ENCODE measurements at regions not wholly inside any gene's neighbourhood (a gene's known extent, or its start where the extent isn't known, plus 50 kb on each side); places are given as distances from the start of the nearest gene placed in this dataset.

DNA sequence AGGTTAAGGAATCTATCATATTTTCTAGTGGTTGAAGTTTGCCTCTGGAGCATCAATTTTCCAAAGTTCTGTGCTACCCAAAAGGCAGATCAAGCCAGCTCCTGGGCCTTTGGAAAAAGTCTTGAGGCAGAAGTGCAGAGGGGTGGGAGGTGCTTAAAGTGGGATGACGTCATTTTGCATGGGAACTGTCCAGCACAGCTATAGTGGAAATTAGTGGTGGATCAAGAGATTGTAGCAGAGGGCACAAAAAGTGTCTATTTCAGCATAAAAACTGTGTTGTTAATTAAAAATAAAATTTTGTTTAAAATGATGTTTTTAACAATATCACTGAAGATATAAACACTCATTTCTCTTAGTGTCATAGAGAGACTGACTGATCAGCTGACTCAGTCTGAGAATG, 221.9 kb downstream of the LRRN1 start:
- WGBS, 4 donors = 0 to 23% (median 9%) methylated on average over 1 of the region's 1 CpG
- no peaks in the 10 kb centered on the region for H3K36me3 ChIP-seq (replicated peaks in 1 of 2)
- H3K27me3 ChIP-seq = no peaks in the 10 kb centered on the region
- TF ChIP-seq POLR2A (IDR thresholded peaks at IDR 0.05) = no peak
- H3K27ac ChIP-seq = no peak overlapping the region
- H3K4me3 ChIP-seq = no peak overlapping the region
- intact Hi-C loops (cut with DNase I) = no loop called here
- no peaks in the 10 kb centered on the region for H3K4me1 ChIP-seq (replicated peaks in 1 of 2)
- H3K9me3 ChIP-seq (replicated peaks in 1 of 3) = no peaks in the 10 kb centered on the region
- DNase-seq = no peak

DNA sequence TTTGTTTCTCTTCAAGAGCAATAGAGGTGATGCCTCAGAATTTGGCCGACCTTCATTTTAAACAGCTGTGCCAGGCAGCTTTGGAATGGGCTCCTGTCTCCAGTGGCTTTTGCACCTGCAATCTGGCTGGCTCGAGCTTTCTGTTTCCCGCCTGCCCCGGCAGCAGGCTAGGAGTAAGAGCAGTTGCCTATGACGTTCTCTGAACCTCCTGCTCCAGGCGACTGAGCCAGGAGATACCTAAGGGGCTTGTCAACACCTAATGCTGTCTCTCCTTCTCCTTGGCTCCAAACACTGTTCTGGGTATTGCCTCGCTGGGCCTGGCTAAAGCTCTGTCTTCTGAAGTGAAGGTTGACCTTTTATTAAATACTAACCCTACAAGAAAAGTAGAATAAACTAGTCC, 229.9 kb downstream of the LRRN1 start:
- DNase-seq = no peak
- Histone ChIP-seq H3K9me3 (replicated peaks in 1 of 3) (no peaks in the 10 kb centered on the region), H3K36me3 (replicated peaks in 1 of 2) (no peaks in the 10 kb centered on the region), H3K4me1 (replicated peaks in 1 of 2) (no peaks in the 10 kb centered on the region), H3K27ac (no peak overlapping the region), H3K27me3 (no peaks in the 10 kb centered on the region), H3K4me3 (no peak overlapping the region)
- 75 to 90% (median 87%) methylated on average over 7 of the region's 7 CpGs for WGBS, 4 donors
- intact Hi-C loops (cut with DNase I) = no loop called here
- TF ChIP-seq, protein P1, sequence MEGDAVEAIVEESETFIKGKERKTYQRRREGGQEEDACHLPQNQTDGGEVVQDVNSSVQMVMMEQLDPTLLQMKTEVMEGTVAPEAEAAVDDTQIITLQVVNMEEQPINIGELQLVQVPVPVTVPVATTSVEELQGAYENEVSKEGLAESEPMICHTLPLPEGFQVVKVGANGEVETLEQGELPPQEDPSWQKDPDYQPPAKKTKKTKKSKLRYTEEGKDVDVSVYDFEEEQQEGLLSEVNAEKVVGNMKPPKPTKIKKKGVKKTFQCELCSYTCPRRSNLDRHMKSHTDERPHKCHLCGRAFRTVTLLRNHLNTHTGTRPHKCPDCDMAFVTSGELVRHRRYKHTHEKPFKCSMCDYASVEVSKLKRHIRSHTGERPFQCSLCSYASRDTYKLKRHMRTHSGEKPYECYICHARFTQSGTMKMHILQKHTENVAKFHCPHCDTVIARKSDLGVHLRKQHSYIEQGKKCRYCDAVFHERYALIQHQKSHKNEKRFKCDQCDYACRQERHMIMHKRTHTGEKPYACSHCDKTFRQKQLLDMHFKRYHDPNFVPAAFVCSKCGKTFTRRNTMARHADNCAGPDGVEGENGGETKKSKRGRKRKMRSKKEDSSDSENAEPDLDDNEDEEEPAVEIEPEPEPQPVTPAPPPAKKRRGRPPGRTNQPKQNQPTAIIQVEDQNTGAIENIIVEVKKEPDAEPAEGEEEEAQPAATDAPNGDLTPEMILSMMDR (IDR thresholded peaks at IDR 0.05) = no peak
- no peak for TF ChIP-seq POLR2A (IDR thresholded peaks at IDR 0.05)

DNA sequence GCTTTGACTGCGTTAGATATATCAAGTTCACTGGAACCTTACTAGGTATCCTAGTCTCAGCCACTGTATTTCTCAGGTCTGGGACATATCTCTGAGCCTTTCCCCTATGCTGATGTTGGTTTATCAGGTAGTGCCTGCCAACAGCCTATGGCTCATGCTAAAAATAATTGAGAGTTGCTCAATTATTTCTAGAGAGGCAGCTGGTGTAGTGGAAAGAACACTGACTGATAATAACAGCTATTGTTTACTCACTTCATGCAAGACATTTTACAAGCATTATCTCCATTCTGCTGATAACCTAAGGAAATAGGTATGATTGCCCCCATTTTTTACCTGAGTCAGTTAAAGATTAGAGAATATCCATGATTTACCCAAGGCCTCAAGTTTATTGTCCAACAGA, 231.4 kb downstream of the LRRN1 start:
- 90 to 100% (median 96%) methylated on average over 1 of the region's 1 CpG for WGBS, 4 donors

DNA sequence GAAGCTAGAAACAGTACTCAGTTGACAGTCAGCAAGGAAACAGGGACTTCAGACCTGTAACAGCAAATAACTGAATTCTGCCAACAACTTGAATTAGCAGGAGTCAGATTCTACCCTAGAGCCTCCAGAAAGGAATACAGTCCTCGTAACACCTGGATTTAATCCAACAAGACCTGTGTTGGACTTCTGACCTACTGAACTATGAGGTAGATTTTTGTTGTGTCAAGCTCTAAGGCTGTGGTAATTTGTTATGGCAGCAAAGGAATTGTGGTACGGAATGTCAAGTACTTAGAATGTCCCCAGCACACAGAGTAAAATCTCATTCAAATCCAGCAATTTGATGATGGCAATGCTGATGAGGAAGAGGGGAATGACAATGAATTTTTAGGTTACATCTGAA, 234.1 kb downstream of the LRRN1 start:
- no peaks in the 10 kb centered on the region for H3K27me3 ChIP-seq
- no peaks in the 10 kb centered on the region for H3K4me1 ChIP-seq (replicated peaks in 1 of 2)
- no peaks in the 10 kb centered on the region for H3K9me3 ChIP-seq (replicated peaks in 1 of 3)
- no peaks in the 10 kb centered on the region for H3K36me3 ChIP-seq (replicated peaks in 1 of 2)
- H3K4me3 ChIP-seq = no peak overlapping the region
- no peak for DNase-seq
- 85 to 94% (median 93%) methylated on average over 2 of the region's 2 CpGs for WGBS, 4 donors
- TF ChIP-seq, protein P1 (IDR thresholded peaks at IDR 0.05) = no peak
- TF ChIP-seq POLR2A (IDR thresholded peaks at IDR 0.05) = no peak
- intact Hi-C loops (cut with DNase I) = no loop called here
- no peak overlapping the region for H3K27ac ChIP-seq

More for the DNA sequence above, 231.4 kb downstream of the LRRN1 start:
- no peaks in the 10 kb centered on the region for H3K27me3 ChIP-seq
- no peak for TF ChIP-seq POLR2A (IDR thresholded peaks at IDR 0.05)
- TF ChIP-seq, protein P1 (IDR thresholded peaks at IDR 0.05) = no peak
- no peak overlapping the region for H3K27ac ChIP-seq
- no peaks in the 10 kb centered on the region for H3K4me1 ChIP-seq (replicated peaks in 1 of 2)
- H3K36me3 ChIP-seq (replicated peaks in 1 of 2) = no peaks in the 10 kb centered on the region
- H3K9me3 ChIP-seq (replicated peaks in 1 of 3) = no peaks in the 10 kb centered on the region
- DNase-seq = no peak
- no peak overlapping the region for H3K4me3 ChIP-seq
- intact Hi-C loops (cut with DNase I) = no loop called here

DNA sequence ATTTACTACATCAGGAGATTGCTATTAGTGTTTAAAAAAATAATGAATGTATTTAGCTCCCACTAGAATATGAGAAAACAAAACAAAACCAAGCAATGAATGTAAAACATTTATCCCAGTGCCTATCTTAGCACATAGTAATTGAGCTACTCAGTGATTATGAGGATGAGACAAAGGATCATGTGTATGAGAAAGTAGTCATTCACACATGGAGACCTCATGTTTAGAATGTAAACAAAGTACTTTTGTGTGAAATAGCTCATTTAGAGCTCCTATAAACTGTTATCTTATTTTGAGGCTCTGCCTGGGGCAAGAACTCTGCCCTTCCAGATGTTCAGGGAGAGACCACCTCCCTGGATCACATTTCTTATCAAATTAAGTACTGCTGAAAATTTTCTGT, 236.8 kb downstream of the LRRN1 start:
- H3K27ac ChIP-seq = no peak overlapping the region
- no peaks in the 10 kb centered on the region for H3K36me3 ChIP-seq (replicated peaks in 1 of 2)
- H3K27me3 ChIP-seq = no peaks in the 10 kb centered on the region
- H3K4me1 ChIP-seq (replicated peaks in 1 of 2) = no peaks in the 10 kb centered on the region
- no peak overlapping the region for H3K4me3 ChIP-seq
- no peak for DNase-seq
- TF ChIP-seq, protein P1 (IDR thresholded peaks at IDR 0.05) = no peak
- no peak for TF ChIP-seq POLR2A (IDR thresholded peaks at IDR 0.05)
- no peaks in the 10 kb centered on the region for H3K9me3 ChIP-seq (replicated peaks in 1 of 3)
- intact Hi-C loops (cut with DNase I) = no loop called here
